GM23338 (cell line): ENCODE measurements at regions not wholly inside any gene's neighbourhood (a gene's known extent, or its start where the extent isn't known, plus 50 kb on each side); places are given as distances from the start of the nearest gene placed in this dataset.

ENCODE experiments used
- EZH2 ChIP-seq: fragments of 200-600 bp; sonication (generic); IDR thresholded peaks from one replicate; pipeline ENCODE4 v1.8.0; 2017; ENCODE audit warnings: antibody characterized with exemption, mild to moderate bottlenecking, low read depth; ENCODE audit not compliant: unreplicated experiment
- POLR2AphosphoS5 ChIP-seq: IDR thresholded peaks from 2 replicates; pipeline ENCODE4 v1.6.1; 2016; ENCODE audit warnings: antibody characterized with exemption, low read depth
- STAT1 ChIP-seq: IDR thresholded peaks from one replicate; pipeline ENCODE4 v1.6.1; 2016; ENCODE audit warnings: antibody characterized with exemption; ENCODE audit not compliant: unreplicated experiment
- TF ChIP-seq, protein P1 (sequence below), 2 experiments: fragments of 200-600 bp in 1 of 2; sonication (generic) in 1 of 2; conservative IDR thresholded peaks; 2 replicates each; pipeline versions ENCODE4 v1.5.1 to v1.6.1; 2016 to 2017; ENCODE audit warnings: antibody characterized with exemption in 2 of 2, low read depth in 2 of 2, mild to moderate bottlenecking in 2 of 2, moderate library complexity in 1 of 2
- TF ChIP-seq, protein P2 (sequence below): IDR thresholded peaks from one replicate; pipeline ENCODE4 v1.6.1; 2018; ENCODE audit warnings: antibody characterized with exemption; ENCODE audit not compliant: unreplicated experiment

DNA sequence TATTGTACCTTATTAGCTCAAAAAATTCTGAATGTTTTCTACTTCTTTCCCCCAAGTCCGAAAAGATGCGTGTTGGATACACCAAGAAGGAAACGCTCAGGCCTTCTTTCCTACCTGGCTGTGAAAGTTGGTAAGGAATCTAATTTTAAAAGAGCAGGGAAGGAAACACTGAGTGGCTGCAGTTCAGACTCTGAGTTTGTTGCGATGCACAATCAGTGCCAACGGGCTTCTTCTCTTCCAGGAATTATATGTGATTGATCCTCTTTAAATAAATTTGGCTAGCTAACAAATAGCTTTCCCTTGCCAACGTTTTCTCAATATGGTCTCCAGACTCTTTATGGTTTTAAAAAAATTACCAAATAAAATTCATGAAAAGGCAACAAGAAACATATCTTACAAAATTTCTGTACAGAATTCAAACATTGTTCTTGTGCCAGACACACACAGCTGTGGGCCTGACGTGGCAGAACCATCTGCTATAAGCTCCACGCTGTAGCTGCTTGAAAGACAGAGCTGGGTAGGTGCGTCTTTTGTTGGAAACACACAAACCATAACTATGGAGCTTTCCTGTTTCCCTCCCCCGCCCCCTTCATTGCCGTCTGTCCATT, 493.1 kb downstream of the ZNF608 start:
- TF ChIP-seq, protein P1, sequence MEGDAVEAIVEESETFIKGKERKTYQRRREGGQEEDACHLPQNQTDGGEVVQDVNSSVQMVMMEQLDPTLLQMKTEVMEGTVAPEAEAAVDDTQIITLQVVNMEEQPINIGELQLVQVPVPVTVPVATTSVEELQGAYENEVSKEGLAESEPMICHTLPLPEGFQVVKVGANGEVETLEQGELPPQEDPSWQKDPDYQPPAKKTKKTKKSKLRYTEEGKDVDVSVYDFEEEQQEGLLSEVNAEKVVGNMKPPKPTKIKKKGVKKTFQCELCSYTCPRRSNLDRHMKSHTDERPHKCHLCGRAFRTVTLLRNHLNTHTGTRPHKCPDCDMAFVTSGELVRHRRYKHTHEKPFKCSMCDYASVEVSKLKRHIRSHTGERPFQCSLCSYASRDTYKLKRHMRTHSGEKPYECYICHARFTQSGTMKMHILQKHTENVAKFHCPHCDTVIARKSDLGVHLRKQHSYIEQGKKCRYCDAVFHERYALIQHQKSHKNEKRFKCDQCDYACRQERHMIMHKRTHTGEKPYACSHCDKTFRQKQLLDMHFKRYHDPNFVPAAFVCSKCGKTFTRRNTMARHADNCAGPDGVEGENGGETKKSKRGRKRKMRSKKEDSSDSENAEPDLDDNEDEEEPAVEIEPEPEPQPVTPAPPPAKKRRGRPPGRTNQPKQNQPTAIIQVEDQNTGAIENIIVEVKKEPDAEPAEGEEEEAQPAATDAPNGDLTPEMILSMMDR (conservative IDR thresholded peaks at IDR 0.05; ENCODE audit: low read depth in 2 of 2), result no peak
- TF ChIP-seq EZH2 (no peak), POLR2AphosphoS5 (no peak), STAT1 (no peak)
- TF ChIP-seq, protein P2, sequence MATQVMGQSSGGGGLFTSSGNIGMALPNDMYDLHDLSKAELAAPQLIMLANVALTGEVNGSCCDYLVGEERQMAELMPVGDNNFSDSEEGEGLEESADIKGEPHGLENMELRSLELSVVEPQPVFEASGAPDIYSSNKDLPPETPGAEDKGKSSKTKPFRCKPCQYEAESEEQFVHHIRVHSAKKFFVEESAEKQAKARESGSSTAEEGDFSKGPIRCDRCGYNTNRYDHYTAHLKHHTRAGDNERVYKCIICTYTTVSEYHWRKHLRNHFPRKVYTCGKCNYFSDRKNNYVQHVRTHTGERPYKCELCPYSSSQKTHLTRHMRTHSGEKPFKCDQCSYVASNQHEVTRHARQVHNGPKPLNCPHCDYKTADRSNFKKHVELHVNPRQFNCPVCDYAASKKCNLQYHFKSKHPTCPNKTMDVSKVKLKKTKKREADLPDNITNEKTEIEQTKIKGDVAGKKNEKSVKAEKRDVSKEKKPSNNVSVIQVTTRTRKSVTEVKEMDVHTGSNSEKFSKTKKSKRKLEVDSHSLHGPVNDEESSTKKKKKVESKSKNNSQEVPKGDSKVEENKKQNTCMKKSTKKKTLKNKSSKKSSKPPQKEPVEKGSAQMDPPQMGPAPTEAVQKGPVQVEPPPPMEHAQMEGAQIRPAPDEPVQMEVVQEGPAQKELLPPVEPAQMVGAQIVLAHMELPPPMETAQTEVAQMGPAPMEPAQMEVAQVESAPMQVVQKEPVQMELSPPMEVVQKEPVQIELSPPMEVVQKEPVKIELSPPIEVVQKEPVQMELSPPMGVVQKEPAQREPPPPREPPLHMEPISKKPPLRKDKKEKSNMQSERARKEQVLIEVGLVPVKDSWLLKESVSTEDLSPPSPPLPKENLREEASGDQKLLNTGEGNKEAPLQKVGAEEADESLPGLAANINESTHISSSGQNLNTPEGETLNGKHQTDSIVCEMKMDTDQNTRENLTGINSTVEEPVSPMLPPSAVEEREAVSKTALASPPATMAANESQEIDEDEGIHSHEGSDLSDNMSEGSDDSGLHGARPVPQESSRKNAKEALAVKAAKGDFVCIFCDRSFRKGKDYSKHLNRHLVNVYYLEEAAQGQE, result no peak
